ENCODE measurements at regions not wholly inside any gene's neighbourhood (a gene's known extent, or its start where the extent isn't known, plus 50 kb on each side); places are given as distances from the start of the nearest gene placed in this dataset.
A peak's percentile ranks its signal among the peaks of the same experiment; 100 is the strongest.

GRCh38 chr5:165196961-165197360 lies 1691.5 kb downstream of the MAT2B start:
- no peaks in the 10 kb centered on the region for H3K9me3 ChIP-seq (ENCODE audit: low read depth)
- H3K27ac ChIP-seq: no peak overlapping the region
- TF ChIP-seq CTCF (IDR thresholded peaks at IDR 0.05; ENCODE audit: low read depth, low read length): no peak
- H3K4me1 ChIP-seq (ENCODE audit: low read depth): no peaks in the 10 kb centered on the region
- no peaks in the 10 kb centered on the region for H3K36me3 ChIP-seq
- no peak overlapping the region for H3K4me3 ChIP-seq
- no peaks in the 10 kb centered on the region for H3K27me3 ChIP-seq
- no peak for DNase-seq (ENCODE audit: low read depth in 1 of 2, low spot score in 1 of 2)

- TF ChIP-seq CTCF (IDR thresholded peaks at IDR 0.05; ENCODE audit: low read depth, low read length): no peak
- Histone ChIP-seq H3K27me3 (no peaks in the 10 kb centered on the region), H3K9me3 (ENCODE audit: low read depth) (no peaks in the 10 kb centered on the region), H3K27ac (no peak overlapping the region), H3K4me1 (ENCODE audit: low read depth) (peaks cover 6% of the 10 kb centered on the region), H3K36me3 (no peaks in the 10 kb centered on the region), H3K4me3 (no peak overlapping the region)
- DNase-seq (ENCODE audit: low read depth in 1 of 2, low spot score in 1 of 2): peak in 1 of 2 donors; percentile 20
These were observed 1696.0 kb downstream of the MAT2B start for GRCh38 chr5:165201369-165201768.

- Histone ChIP-seq H3K27ac (no peak overlapping the region), H3K27me3 (no peaks in the 10 kb centered on the region), H3K9me3 (ENCODE audit: low read depth) (no peaks in the 10 kb centered on the region), H3K36me3 (no peaks in the 10 kb centered on the region), H3K4me1 (ENCODE audit: low read depth) (peaks cover 6% of the 10 kb centered on the region), H3K4me3 (no peak overlapping the region)
- DNase-seq (ENCODE audit: low read depth in 1 of 2, low spot score in 1 of 2): peak in 1 of 2 donors; percentile 47
- no peak for TF ChIP-seq CTCF (IDR thresholded peaks at IDR 0.05; ENCODE audit: low read depth, low read length)
These were observed 1696.5 kb downstream of the MAT2B start for GRCh38 chr5:165201771-165202518.

- DNase-seq (ENCODE audit: low read depth in 1 of 2, low spot score in 1 of 2): no peak
- no peaks in the 10 kb centered on the region for H3K9me3 ChIP-seq (ENCODE audit: low read depth)
- TF ChIP-seq CTCF (IDR thresholded peaks at IDR 0.05; ENCODE audit: low read depth, low read length): no peak
- H3K4me1 ChIP-seq (ENCODE audit: low read depth): peaks cover 6% of the 10 kb centered on the region
- H3K27me3 ChIP-seq: no peaks in the 10 kb centered on the region
- no peak overlapping the region for H3K27ac ChIP-seq
- H3K36me3 ChIP-seq: no peaks in the 10 kb centered on the region
- no peak overlapping the region for H3K4me3 ChIP-seq
These were observed 1697.1 kb downstream of the MAT2B start for GRCh38 chr5:165202519-165202910.

- peak; percentile 47 to 50 for DNase-seq (ENCODE audit: low read depth in 1 of 2, low spot score in 1 of 2)
- peak; percentile 70 for TF ChIP-seq CTCF (IDR thresholded peaks at IDR 0.05; ENCODE audit: low read depth, low read length)
- Histone ChIP-seq H3K36me3 (no peaks in the 10 kb centered on the region), H3K27me3 (no peaks in the 10 kb centered on the region), H3K4me3 (no peak overlapping the region), H3K9me3 (ENCODE audit: low read depth) (no peaks in the 10 kb centered on the region), H3K4me1 (ENCODE audit: low read depth) (peaks cover 16% of the 10 kb centered on the region), H3K27ac (peak overlapping the region; percentile 12)
These were observed 1703.8 kb downstream of the MAT2B start for GRCh38 chr5:165209101-165209727.

Data from cardiac muscle cell (in vitro differentiated cells and primary cell).